Cortex of kidney (tissue), 1 donor: ENCODE measurements at regions not wholly inside any gene's neighbourhood (a gene's known extent, or its start where the extent isn't known, plus 50 kb on each side); places are given as distances from the start of the nearest gene placed in this dataset.

Experiments used
- DNase-seq: peaks from one replicate; lab custom pipeline; 2025; lab: John Stamatoyannopoulos, UW

DNA sequence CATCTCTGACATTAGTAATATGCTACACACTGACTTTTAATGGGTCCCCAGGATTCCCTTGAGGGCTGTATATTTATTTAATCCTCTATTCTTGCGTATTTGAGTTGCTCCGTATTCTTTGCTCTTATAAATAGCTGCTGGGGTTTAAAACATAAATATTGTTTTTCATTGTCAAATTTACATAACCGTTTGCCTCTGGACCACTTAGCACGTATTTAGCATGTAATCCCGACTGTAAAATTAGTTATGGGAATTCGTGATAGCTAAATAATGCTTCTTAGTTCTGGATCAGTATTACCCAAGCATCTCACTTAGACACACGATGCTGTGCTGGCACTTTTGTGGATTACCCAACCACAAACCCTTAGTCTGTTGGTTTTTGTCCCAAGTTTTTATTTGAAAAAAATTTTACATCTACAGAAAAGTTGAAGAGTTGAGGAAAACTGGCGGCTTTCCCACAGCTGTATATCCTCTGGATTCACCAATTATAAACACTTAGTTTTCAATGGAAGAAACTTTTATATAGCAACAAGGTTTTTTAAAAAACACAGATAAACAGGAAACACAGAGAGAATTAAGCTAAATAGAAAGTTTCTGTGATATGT is 296.8 kb upstream of the TPM1 start:
- no peak for DNase-seq

GRCh38 chr15:62748196-62748595 is 294.4 kb upstream of the TPM1 start:
- DNase-seq, result no peak

DNA sequence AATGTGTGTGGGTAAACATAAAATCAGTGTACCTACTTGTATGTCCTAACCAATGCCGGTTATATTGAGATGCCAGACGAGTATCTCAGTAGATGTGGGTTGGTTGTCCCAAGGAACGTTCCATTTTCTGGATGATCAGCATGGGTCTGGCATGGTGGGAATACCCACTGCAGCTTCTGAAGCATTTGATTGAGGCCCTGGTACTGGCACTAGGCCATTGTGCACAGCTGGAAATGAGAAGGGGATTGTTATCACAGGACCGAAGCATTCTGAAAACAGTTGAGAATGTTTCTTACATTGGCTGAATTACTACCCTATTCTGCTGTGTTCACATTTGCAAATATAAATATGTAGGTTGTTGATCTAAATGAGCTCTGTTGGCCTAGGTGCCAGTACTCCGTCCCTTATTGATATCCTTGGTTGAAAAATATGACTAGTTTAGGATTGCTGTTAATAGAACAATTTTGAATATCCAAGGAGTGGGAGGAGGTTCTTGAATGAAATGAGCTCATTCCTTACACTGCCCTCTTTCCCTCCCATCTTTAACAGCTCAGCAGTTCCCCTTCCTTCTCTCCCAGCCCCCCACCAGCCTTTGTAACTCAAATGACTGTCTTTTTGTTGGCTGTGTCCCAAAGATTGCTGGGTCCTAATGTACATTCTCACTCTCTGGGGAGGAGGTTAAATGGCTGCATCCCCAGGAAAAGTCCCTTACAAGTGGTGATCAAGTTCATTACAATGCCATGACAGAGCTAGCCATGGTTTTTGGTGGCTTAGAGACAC is 293.3 kb upstream of the TPM1 start:
- DNase-seq, result no peak

DNA sequence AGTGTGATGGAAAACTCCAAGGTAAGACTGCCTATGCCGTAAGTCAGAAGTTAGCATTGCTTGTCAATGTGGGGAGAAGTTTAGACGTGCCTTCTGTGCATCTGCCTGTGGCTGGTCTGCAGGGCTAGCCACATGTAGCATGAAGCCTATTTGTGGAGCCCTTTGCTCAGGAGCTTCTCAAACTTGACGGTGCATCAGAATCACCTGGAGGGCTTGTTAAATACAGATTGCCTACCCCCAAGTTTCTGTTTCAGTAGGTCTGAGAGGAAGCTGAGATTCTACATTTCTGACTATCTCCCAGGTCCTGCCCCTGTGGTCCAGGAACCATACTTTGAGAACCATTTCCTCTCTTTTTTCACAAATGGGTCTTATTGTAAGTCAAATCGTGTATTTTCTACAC is 292.1 kb upstream of the TPM1 start:
- no peak for DNase-seq

GRCh38 chr15:62752657-62753517 is 289.7 kb upstream of the TPM1 start:
- no peak for DNase-seq

- DNase-seq, result no peak
Observed at GRCh38 chr15:62753518-62754221, 288.9 kb upstream of the TPM1 start.

- DNase-seq, result no peak
Observed at GRCh38 chr15:62756326-62756994, 286.1 kb upstream of the TPM1 start.

DNA sequence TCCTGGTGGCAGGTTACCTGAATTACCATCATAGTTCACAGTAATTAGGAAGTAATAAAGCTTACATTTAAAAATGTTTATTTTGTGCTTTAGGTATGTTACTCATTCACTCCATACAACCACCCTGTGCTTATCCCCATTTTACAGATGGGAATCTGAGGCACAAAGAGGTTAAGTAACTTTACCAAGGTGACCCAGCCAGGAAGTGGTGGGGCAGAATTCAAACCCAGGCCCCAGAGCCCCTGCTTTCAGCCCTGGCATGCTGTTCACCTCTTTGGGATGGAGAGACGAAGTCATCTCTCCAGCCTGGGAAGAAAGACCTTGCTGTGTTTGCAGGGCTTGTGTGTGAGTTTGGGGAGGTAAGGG is 285.6 kb upstream of the TPM1 start:
- DNase-seq, result no peak

- DNase-seq, result no peak
Observed at GRCh38 chr15:62757535-62757934, 285.0 kb upstream of the TPM1 start.

- no peak for DNase-seq
Observed at GRCh38 chr15:62758126-62758951, 284.2 kb upstream of the TPM1 start.

GRCh38 chr15:62758952-62759349 is 283.6 kb upstream of the TPM1 start:
- no peak for DNase-seq

GRCh38 chr15:62760538-62760937 is 282.0 kb upstream of the TPM1 start:
- no peak for DNase-seq

DNA sequence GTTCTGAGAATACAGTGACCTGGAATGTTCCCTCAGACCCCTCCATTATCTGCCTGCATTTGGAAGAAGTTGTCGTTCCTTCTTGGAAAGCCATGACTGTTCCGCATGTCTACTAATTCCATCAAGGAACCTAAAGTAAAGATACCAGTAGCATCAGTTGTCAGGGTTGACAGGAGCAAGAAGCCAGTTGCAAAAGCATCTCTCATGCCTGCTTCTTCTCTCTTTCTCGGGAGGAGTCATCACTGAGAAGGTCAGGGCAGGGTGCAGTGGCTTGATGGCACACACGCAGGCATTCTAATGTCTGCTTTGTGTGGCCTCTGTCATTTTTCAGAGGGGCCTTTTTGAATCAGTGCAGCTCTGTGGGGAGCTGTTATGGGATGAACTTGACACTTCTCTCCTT is 276.6 kb upstream of the TPM1 start:
- DNase-seq, result no peak

DNA sequence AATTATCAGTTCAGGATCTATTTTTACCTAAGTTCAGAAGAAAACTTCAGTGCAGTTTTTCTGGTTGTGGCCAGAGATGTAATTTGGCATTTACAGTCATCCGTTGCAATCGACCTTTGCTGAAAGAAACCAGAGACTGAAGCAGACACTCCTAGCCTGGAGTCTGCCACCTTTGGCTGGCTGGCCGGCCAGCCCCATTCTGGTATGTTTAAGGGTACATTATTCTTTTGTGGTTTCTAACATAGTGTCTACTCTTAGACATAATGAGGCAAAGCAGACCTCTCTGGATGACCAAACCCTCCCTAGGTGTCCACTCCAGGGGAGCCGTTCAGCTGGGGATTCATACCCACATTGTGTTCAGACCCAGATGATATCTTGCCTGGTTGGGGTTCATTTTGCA is 275.9 kb upstream of the TPM1 start:
- no peak for DNase-seq

- no peak for DNase-seq
Observed at GRCh38 chr15:62769604-62770003, 272.9 kb upstream of the TPM1 start.

DNA sequence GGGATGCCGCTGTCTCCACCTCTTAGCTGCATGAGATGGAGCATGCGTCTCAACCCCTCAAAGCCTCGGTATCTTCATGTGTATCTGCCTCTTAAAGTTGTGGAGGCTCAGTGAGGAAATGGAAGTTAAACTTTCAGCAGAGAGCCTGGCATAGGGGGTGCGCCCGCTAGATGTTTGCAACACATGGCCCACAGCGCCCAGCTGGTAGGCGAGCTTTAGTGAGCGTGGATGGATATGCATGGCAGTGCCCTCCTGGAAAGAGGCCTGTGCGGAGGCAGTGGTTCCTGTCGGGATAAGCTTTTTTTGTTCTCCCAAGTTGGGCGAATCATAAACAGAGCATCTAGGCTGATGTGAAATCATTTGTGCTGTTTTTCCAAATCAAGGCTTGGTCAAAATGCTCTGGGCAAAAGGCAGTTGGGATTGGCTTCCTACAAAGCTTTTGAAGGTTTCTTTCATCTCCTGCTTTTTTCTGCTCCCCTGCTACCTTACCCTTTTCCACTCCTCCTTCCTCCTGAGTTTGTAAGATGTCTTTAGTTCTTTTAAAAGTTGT is 272.4 kb upstream of the TPM1 start:
- DNase-seq, result no peak

DNA sequence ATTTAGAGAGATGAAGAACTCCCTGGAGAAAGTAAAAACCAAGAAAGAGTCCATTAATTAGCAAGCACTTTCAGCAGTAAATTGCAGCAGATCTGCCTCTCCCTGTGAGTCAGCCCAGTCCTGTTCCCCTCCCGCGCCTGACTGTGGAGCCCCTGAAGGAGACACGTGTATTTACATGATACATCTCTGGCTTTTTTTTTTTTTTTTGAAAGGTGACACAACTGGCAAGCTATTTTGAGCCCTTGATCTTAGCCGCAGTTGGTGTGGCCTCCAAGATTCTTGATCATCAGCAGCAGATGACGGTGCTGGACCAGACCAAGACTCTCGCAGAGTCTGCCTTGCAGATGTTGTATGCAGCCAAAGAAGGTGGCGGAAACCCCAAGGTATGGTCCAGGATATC is 271.8 kb upstream of the TPM1 start:
- no peak for DNase-seq

GRCh38 chr15:62771234-62771633 is 271.3 kb upstream of the TPM1 start:
- DNase-seq, result no peak

DNA sequence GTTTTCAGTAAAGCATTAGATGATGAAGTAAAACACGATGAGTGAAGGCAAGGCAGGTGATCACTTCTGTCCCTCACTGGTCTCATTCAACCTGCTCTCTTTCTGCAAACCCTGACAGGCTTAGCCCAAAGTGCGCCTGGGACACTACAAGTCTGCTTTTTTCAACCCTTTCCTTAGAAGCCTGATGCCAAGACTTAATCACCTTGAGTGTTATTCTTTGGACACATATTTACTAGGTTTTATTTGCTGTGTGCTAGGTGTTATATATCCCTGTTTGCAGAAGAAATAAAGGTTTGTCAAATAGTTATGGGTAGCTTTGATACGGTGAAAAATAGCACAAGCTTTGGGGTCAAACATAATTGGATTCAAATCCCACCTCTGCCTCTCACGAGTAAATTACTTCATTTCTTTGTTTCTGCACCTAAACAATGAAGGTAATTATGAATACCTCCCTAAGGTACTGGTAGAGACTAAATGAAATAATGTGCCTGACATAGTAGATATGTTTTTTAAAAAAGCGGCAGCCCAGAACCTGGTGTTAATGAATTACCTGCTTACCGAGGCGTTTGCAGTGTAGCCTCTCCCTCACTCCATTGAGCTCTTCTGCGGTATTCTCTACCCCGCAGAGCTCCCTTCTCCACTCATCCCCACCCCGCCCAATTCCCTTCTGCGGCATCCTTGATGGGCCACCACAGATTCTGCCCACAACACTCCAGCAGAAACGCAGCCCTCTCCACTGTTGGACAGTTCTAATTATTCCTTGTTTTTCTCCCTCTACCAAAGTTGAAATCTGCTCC is 269.0 kb upstream of the TPM1 start:
- DNase-seq, result no peak

DNA sequence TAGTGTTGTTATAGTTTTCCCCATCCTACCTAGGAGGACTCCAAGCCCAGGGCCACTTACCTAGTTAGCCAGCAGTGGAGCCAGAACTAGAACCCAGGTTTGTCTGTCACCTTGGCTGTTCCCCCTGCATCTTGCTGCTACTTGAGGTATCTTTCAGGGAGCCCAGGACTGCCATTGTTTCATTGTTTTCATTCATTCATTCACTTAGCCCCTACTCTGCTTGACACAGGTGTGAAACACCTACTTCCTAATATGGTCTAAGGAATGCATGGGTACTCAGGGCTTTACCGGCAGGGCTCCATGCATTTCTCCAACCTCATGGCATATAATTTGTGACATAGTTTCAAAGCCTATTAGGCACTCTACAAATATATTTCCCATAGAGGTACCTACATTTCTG is 266.6 kb upstream of the TPM1 start:
- DNase-seq, result no peak
